ENCODE measurements at regions not wholly inside any gene's neighbourhood (a gene's known extent, or its start where the extent isn't known, plus 50 kb on each side); places are given as distances from the start of the nearest gene placed in this dataset.

DNA sequence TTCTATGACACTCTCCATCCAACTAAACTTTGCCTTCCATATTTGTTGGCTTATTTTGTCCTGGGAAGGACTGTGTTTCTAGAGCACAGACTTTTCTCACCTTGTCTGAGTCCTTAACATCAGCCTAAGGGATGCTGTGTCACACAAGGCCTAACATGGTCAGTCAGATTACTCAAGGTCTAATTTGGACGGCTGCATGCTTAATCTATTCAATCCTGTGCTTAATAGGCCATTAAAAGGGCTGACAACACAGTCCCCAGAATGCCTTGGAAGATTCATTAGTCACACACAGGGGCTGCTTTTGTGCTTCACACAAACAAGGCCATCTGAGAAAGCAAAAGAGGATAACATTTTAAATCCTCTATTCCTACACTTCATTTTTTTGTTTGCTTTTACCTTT, 84.0 kb downstream of the DYNAP start:
- no peaks in the 10 kb centered on the region for H3K36me3 ChIP-seq
- no peak for DNase-seq
- H3K4me1 ChIP-seq, result no peaks in the 10 kb centered on the region
- H3K27me3 ChIP-seq, result no peaks in the 10 kb centered on the region
- no peak overlapping the region for H3K27ac ChIP-seq
- TF ChIP-seq, protein P1, sequence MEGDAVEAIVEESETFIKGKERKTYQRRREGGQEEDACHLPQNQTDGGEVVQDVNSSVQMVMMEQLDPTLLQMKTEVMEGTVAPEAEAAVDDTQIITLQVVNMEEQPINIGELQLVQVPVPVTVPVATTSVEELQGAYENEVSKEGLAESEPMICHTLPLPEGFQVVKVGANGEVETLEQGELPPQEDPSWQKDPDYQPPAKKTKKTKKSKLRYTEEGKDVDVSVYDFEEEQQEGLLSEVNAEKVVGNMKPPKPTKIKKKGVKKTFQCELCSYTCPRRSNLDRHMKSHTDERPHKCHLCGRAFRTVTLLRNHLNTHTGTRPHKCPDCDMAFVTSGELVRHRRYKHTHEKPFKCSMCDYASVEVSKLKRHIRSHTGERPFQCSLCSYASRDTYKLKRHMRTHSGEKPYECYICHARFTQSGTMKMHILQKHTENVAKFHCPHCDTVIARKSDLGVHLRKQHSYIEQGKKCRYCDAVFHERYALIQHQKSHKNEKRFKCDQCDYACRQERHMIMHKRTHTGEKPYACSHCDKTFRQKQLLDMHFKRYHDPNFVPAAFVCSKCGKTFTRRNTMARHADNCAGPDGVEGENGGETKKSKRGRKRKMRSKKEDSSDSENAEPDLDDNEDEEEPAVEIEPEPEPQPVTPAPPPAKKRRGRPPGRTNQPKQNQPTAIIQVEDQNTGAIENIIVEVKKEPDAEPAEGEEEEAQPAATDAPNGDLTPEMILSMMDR (IDR thresholded peaks at IDR 0.05), result no peak
- no peaks in the 10 kb centered on the region for H3K9me3 ChIP-seq
- no peak overlapping the region for H3K4me3 ChIP-seq
- intact Hi-C loops (cut with DNase I; ENCODE audit: low total_unique reads), result no loop called here

- H3K4me3 ChIP-seq, result no peak overlapping the region
- H3K27ac ChIP-seq, result no peak overlapping the region
- H3K27me3 ChIP-seq, result no peaks in the 10 kb centered on the region
- intact Hi-C loops (cut with DNase I; ENCODE audit: low total_unique reads), result no loop called here
- no peaks in the 10 kb centered on the region for H3K9me3 ChIP-seq
- H3K4me1 ChIP-seq, result no peaks in the 10 kb centered on the region
- TF ChIP-seq, protein P1 (IDR thresholded peaks at IDR 0.05), result peak; percentile 11 to 16
- no peak for DNase-seq
- no peaks in the 10 kb centered on the region for H3K36me3 ChIP-seq
These were observed 88.5 kb downstream of the DYNAP start for GRCh38 chr18:54679318-54680149.

DNA sequence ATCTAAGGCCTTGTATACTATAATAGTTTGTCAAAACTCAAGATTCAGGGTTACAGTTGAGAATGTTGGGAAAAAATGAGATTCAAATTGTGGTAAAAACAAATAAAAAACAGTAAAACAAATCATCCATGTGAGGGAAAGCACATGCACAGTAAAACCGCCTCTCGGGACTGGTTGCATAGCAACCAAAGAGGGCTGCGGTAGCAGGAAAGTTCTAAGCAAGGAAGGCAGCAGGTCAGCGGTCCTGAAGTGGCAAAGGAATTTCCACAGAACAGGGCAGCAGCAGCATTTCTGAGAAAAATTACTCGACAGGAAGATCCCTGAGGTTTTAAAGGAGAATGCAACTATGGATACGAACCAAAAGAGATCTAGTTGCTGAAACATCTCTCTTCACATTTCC, 93.7 kb downstream of the DYNAP start:
- no peak for DNase-seq
- no peak overlapping the region for H3K27ac ChIP-seq
- H3K27me3 ChIP-seq, result no peaks in the 10 kb centered on the region
- H3K9me3 ChIP-seq, result no peaks in the 10 kb centered on the region
- intact Hi-C loops (cut with DNase I; ENCODE audit: low total_unique reads), result no loop called here
- TF ChIP-seq, protein P1 (IDR thresholded peaks at IDR 0.05), result no peak
- H3K4me1 ChIP-seq, result no peaks in the 10 kb centered on the region
- H3K4me3 ChIP-seq, result no peak overlapping the region
- H3K36me3 ChIP-seq, result no peaks in the 10 kb centered on the region

GRCh38 chr18:54689319-54689718, 98.3 kb downstream of the DYNAP start:
- H3K4me3 ChIP-seq, result no peak overlapping the region
- H3K9me3 ChIP-seq, result no peaks in the 10 kb centered on the region
- TF ChIP-seq, protein P1 (IDR thresholded peaks at IDR 0.05), result no peak
- H3K36me3 ChIP-seq, result no peaks in the 10 kb centered on the region
- intact Hi-C loops (cut with DNase I; ENCODE audit: low total_unique reads), result no loop called here
- no peak for DNase-seq
- H3K4me1 ChIP-seq, result no peaks in the 10 kb centered on the region
- no peak overlapping the region for H3K27ac ChIP-seq
- H3K27me3 ChIP-seq, result no peaks in the 10 kb centered on the region

DNA sequence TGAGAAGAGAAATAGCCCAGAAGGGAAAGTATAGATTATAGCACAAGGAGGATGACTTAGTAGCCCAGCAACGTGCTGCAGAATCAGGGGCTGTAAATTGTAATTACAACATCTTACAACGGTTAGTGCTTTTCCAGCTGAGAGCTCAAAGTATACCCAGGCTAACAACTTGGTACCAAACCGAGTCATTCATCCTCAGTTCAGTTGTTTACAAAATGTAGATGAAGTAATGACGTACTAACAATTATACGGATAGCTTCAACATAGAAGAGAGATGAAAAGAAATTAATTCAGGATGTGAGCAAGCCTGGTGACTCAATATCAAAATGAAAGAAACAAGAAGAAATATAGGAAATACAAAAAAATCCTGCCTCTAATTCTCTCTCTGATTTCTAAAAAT, 99.2 kb downstream of the DYNAP start:
- TF ChIP-seq, protein P1 (IDR thresholded peaks at IDR 0.05), result no peak
- intact Hi-C loops (cut with DNase I; ENCODE audit: low total_unique reads), result no loop called here
- H3K4me3 ChIP-seq, result no peak overlapping the region

More for the DNA sequence above, 99.2 kb downstream of the DYNAP start:
- Histone ChIP-seq H3K9me3 (no peaks in the 10 kb centered on the region), H3K4me1 (no peaks in the 10 kb centered on the region), H3K36me3 (no peaks in the 10 kb centered on the region), H3K27me3 (no peaks in the 10 kb centered on the region), H3K27ac (no peak overlapping the region)
- DNase-seq, result no peak

Data from tibial artery (tissue), 4 donors.